Mesothelial cell of epicardium (in vitro differentiated cells): ENCODE measurements at regions not wholly inside any gene's neighbourhood (a gene's known extent, or its start where the extent isn't known, plus 50 kb on each side); places are given as distances from the start of the nearest gene placed in this dataset.

Source experiments
- DNase-seq, 2 experiments: peaks; one replicate each; pipeline ENCODE4 v3.0.0; 2021; ENCODE audit warnings: low spot score in 2 of 2; ENCODE audit not compliant: unreplicated experiment in 2 of 2
- H3K27ac Mint-ChIP-seq: 2 replicates; pipeline ENCODE4 v1.8.0; 2021; ENCODE audit warnings: mixed read lengths
- H3K27me3 Mint-ChIP-seq: 2 replicates; pipeline ENCODE4 v1.8.0; 2021; ENCODE audit warnings: low read depth, mixed read lengths
- H3K36me3 Mint-ChIP-seq: 2 replicates; pipeline ENCODE4 v1.8.0; 2021; ENCODE audit warnings: mixed read lengths
- H3K4me1 Mint-ChIP-seq: 2 replicates; pipeline ENCODE4 v1.8.0; 2021; ENCODE audit warnings: mixed read lengths
- H3K4me3 Mint-ChIP-seq: 2 replicates; pipeline ENCODE4 v1.8.0; 2021; ENCODE audit warnings: mild to moderate bottlenecking, moderate library complexity, mixed read lengths
- H3K9me3 Mint-ChIP-seq: 2 replicates; pipeline ENCODE4 v1.8.0; 2021; ENCODE audit warnings: mixed read lengths
- TF ChIP-seq, protein P1 (sequence below): fragments of 200-600 bp; sonication (generic); IDR thresholded peaks from one replicate; pipeline ENCODE4 v1.5.0; 2021; ENCODE audit warnings: antibody characterized with exemption; ENCODE audit not compliant: unreplicated experiment

DNA sequence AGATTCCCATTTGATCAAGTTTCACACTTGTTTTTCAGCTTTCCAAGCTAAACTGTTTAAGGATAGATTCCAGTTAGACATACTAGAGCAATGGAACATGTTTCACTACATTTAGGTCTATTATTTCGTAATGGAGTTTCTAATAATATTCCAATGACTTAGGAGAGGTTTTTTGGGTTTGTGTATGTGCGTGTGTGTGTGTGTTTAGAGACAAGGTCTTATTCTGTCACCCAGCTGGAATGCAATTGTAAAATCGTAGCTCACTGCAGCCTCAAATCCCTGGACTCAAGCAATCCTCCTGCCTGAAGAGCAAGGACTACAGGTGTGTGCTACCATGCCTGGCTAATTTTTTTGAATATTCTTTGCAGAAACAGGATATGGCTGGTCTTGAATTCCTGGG is 426.3 kb downstream of the ZFHX3 start:
- Mint-ChIP-seq H3K27ac (no peak overlapping the region), H3K4me3 (no peak overlapping the region), H3K4me1 (peaks cover 5% of the 10 kb centered on the region), H3K36me3 (peaks cover 4% of the 10 kb centered on the region), H3K9me3 (peaks cover 15% of the 10 kb centered on the region), H3K27me3 (no peaks in the 10 kb centered on the region)
- DNase-seq = no peak
- TF ChIP-seq, protein P1, sequence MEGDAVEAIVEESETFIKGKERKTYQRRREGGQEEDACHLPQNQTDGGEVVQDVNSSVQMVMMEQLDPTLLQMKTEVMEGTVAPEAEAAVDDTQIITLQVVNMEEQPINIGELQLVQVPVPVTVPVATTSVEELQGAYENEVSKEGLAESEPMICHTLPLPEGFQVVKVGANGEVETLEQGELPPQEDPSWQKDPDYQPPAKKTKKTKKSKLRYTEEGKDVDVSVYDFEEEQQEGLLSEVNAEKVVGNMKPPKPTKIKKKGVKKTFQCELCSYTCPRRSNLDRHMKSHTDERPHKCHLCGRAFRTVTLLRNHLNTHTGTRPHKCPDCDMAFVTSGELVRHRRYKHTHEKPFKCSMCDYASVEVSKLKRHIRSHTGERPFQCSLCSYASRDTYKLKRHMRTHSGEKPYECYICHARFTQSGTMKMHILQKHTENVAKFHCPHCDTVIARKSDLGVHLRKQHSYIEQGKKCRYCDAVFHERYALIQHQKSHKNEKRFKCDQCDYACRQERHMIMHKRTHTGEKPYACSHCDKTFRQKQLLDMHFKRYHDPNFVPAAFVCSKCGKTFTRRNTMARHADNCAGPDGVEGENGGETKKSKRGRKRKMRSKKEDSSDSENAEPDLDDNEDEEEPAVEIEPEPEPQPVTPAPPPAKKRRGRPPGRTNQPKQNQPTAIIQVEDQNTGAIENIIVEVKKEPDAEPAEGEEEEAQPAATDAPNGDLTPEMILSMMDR = no peak

DNA sequence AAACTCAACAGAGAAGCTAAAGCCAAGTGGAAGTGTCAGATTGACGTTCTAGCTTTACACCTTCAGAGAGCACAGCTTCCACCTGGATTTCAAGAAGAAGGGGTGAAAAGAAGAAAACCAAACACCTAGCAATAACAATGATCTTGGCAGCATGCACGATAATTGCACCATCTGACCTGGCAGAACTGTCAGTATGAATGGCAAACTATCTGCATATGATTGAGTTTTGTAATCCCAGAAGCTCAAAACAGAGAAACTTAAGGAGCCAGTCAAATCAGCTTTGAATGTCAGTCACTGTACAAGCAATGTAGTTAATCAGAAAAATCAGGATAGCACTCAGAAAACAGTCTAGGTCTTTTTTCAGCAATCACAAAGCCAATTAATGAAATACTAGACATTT is 427.1 kb downstream of the ZFHX3 start:
- Mint-ChIP-seq H3K27me3 (no peaks in the 10 kb centered on the region), H3K4me1 (no peaks in the 10 kb centered on the region), H3K36me3 (peaks cover 6% of the 10 kb centered on the region), H3K9me3 (peaks cover 12% of the 10 kb centered on the region), H3K4me3 (no peak overlapping the region), H3K27ac (no peak overlapping the region)
- TF ChIP-seq, protein P1 = no peak
- no peak for DNase-seq

DNA sequence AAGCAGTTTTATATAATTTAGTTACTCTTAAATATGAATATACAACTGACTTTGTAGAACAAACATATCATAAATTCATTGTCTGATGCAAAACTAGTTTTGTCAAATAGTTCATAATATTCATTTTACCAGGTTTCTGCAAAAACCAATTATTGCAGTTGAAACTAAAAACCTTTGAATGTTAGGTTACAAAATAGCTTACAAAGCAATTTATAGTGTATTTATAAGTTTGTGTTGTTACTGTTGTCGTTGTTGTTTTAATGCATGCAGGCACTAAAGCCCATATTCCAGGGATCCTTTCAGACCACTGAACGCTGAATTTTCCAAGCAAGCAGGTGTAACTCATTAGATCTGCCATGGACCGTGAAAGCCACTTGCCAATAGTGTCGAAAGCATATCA is 427.6 kb downstream of the ZFHX3 start:
- no peaks in the 10 kb centered on the region for H3K4me1 Mint-ChIP-seq
- H3K36me3 Mint-ChIP-seq = peaks cover 10% of the 10 kb centered on the region
- TF ChIP-seq, protein P1 = no peak
- peaks cover 13% of the 10 kb centered on the region for H3K9me3 Mint-ChIP-seq
- H3K4me3 Mint-ChIP-seq = no peak overlapping the region
- H3K27ac Mint-ChIP-seq = no peak overlapping the region
- no peaks in the 10 kb centered on the region for H3K27me3 Mint-ChIP-seq
- DNase-seq = no peak

DNA sequence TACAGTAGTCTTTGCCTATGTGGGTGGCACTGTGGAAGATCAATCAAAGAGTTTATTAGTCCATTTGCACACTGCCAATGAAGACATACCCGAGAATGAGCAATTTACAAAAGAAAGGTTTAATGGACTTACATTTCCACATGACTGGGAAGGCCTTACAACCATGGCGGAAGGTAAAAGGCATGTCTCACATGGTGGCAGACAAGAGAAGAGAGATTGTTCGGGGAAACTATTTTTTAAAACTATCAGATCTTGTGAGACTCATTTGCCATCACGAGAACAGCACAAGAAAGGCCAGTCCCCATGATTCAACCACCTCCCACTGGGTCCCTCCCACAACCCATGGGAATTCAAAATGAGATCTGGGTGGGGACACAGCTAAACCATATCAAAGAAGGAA is 432.1 kb downstream of the ZFHX3 start:
- DNase-seq = no peak
- peaks cover 10% of the 10 kb centered on the region for H3K36me3 Mint-ChIP-seq
- TF ChIP-seq, protein P1 = no peak
- H3K27ac Mint-ChIP-seq = no peak overlapping the region
- H3K4me3 Mint-ChIP-seq = no peak overlapping the region
- no peaks in the 10 kb centered on the region for H3K27me3 Mint-ChIP-seq
- H3K9me3 Mint-ChIP-seq = peaks cover 13% of the 10 kb centered on the region
- peaks cover 1% of the 10 kb centered on the region for H3K4me1 Mint-ChIP-seq

DNA sequence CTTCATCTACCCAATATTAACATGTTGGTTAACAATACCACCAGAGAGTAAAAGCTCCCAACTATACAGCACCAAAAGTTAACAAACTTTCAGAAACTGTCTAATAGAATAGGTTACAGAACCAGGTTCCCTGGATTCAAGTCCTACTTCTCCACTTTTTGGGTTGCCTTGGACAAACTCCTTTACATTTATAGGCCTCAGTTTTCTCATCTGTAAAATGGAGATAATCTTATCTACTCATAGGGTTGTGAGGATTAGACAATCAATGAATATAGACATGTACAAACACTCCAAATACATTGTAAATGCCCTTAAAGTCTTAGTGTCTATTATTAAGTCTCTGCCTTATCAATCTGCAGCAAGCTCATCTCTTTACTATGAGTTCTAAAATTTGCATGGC is 435.2 kb downstream of the ZFHX3 start:
- H3K27me3 Mint-ChIP-seq = no peaks in the 10 kb centered on the region
- no peak for DNase-seq
- TF ChIP-seq, protein P1 = no peak
- H3K27ac Mint-ChIP-seq = no peak overlapping the region
- H3K36me3 Mint-ChIP-seq = peaks cover 13% of the 10 kb centered on the region
- no peak overlapping the region for H3K4me3 Mint-ChIP-seq
- peaks cover 18% of the 10 kb centered on the region for H3K9me3 Mint-ChIP-seq
- peaks cover 7% of the 10 kb centered on the region for H3K4me1 Mint-ChIP-seq

DNA sequence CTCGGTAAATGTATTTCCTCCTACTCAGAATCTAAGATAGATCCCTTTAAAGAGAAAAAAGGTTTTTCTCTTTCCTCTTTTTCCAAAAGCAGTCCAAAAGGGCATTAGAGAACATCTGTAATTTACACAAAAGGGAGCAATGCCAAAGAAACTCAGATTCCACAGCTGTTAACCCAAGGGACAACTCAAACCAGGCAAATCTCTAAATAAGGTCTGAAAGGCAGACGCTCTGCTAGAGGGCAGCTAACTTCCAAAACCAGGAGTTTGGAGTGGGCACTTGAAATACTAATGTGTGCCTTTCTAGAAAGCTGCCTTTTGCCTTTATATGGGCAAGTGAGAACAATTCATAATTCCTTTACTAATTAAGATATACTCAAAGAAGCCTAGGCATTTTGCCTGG is 435.7 kb downstream of the ZFHX3 start:
- H3K27ac Mint-ChIP-seq = peak overlapping the region; percentile 8
- no peak for DNase-seq

More for the DNA sequence above, 435.7 kb downstream of the ZFHX3 start:
- peaks cover 10% of the 10 kb centered on the region for H3K36me3 Mint-ChIP-seq
- no peaks in the 10 kb centered on the region for H3K27me3 Mint-ChIP-seq
- H3K4me1 Mint-ChIP-seq = peaks cover 7% of the 10 kb centered on the region
- peaks cover 14% of the 10 kb centered on the region for H3K9me3 Mint-ChIP-seq
- TF ChIP-seq, protein P1 = no peak
- H3K4me3 Mint-ChIP-seq = no peak overlapping the region
